ENCODE measurements at regions not wholly inside any gene's neighbourhood (a gene's known extent, or its start where the extent isn't known, plus 50 kb on each side); places are given as distances from the start of the nearest gene placed in this dataset.
A peak's percentile ranks its signal among the peaks of the same experiment; 100 is the strongest.

- TF ChIP-seq JUND (IDR thresholded peaks at IDR 0.05; ENCODE audit: low read depth): no peak
- DNase-seq (ENCODE audit: low read depth in 1 of 2, low spot score in 1 of 2): no peak
- in situ Hi-C loops (cut with HindIII; ENCODE audit: low pct_unique_long_range_greater_than_20kb, low sequenced_read_pairs): no loop called here
These were observed 144.7 kb downstream of the COX18 start for GRCh38 chr4:72924814-72925213.

- no peak for TF ChIP-seq JUND (IDR thresholded peaks at IDR 0.05; ENCODE audit: low read depth)
- DNase-seq (ENCODE audit: low read depth in 1 of 2, low spot score in 1 of 2): no peak
- in situ Hi-C loops (cut with HindIII; ENCODE audit: low pct_unique_long_range_greater_than_20kb, low sequenced_read_pairs): no loop called here
These were observed 149.6 kb downstream of the COX18 start for GRCh38 chr4:72919937-72920336.

GRCh38 chr4:72919464-72919863 is 150.1 kb downstream of the COX18 start:
- DNase-seq (ENCODE audit: low read depth in 1 of 2, low spot score in 1 of 2): no peak
- no peak for TF ChIP-seq JUND (IDR thresholded peaks at IDR 0.05; ENCODE audit: low read depth)
- in situ Hi-C loops (cut with HindIII; ENCODE audit: low pct_unique_long_range_greater_than_20kb, low sequenced_read_pairs): no loop called here

- in situ Hi-C loops (cut with HindIII; ENCODE audit: low pct_unique_long_range_greater_than_20kb, low sequenced_read_pairs): no loop called here
- no peak for TF ChIP-seq JUND (IDR thresholded peaks at IDR 0.05; ENCODE audit: low read depth)
- DNase-seq (ENCODE audit: low read depth in 1 of 2, low spot score in 1 of 2): no peak
These were observed 151.2 kb downstream of the COX18 start for GRCh38 chr4:72918362-72918761.

- DNase-seq (ENCODE audit: low read depth in 1 of 2, low spot score in 1 of 2): no peak
- no peak for TF ChIP-seq JUND (IDR thresholded peaks at IDR 0.05; ENCODE audit: low read depth)
- in situ Hi-C loops (cut with HindIII; ENCODE audit: low pct_unique_long_range_greater_than_20kb, low sequenced_read_pairs): no loop called here
These were observed 158.2 kb downstream of the COX18 start for GRCh38 chr4:72911316-72911715.

- no peak for TF ChIP-seq JUND (IDR thresholded peaks at IDR 0.05; ENCODE audit: low read depth)
- in situ Hi-C loops (cut with HindIII; ENCODE audit: low pct_unique_long_range_greater_than_20kb, low sequenced_read_pairs): no loop called here
- DNase-seq (ENCODE audit: low read depth in 1 of 2, low spot score in 1 of 2): peak in 1 of 2 experiments; percentile 37
These were observed 160.1 kb downstream of the COX18 start for GRCh38 chr4:72909461-72909860.

GRCh38 chr4:72902354-72902753 is 167.2 kb downstream of the COX18 start:
- in situ Hi-C loops (cut with HindIII; ENCODE audit: low pct_unique_long_range_greater_than_20kb, low sequenced_read_pairs): no loop called here
- no peak for TF ChIP-seq JUND (IDR thresholded peaks at IDR 0.05; ENCODE audit: low read depth)
- no peak for DNase-seq (ENCODE audit: low read depth in 1 of 2, low spot score in 1 of 2)

GRCh38 chr4:72901553-72901952 is 168.0 kb downstream of the COX18 start:
- in situ Hi-C loops (cut with HindIII; ENCODE audit: low pct_unique_long_range_greater_than_20kb, low sequenced_read_pairs): no loop called here
- no peak for DNase-seq (ENCODE audit: low read depth in 1 of 2, low spot score in 1 of 2)
- no peak for TF ChIP-seq JUND (IDR thresholded peaks at IDR 0.05; ENCODE audit: low read depth)

GRCh38 chr4:72900952-72901351 is 168.6 kb downstream of the COX18 start:
- TF ChIP-seq JUND (IDR thresholded peaks at IDR 0.05; ENCODE audit: low read depth): no peak
- no peak for DNase-seq (ENCODE audit: low read depth in 1 of 2, low spot score in 1 of 2)
- in situ Hi-C loops (cut with HindIII; ENCODE audit: low pct_unique_long_range_greater_than_20kb, low sequenced_read_pairs): no loop called here

GRCh38 chr4:72899621-72900020 is 169.9 kb downstream of the COX18 start:
- in situ Hi-C loops (cut with HindIII; ENCODE audit: low pct_unique_long_range_greater_than_20kb, low sequenced_read_pairs): no loop called here
- no peak for TF ChIP-seq JUND (IDR thresholded peaks at IDR 0.05; ENCODE audit: low read depth)
- DNase-seq (ENCODE audit: low read depth in 1 of 2, low spot score in 1 of 2): no peak

- in situ Hi-C loops (cut with HindIII; ENCODE audit: low pct_unique_long_range_greater_than_20kb, low sequenced_read_pairs): no loop called here
- no peak for DNase-seq (ENCODE audit: low read depth in 1 of 2, low spot score in 1 of 2)
- TF ChIP-seq JUND (IDR thresholded peaks at IDR 0.05; ENCODE audit: low read depth): no peak
These were observed 170.3 kb downstream of the COX18 start for GRCh38 chr4:72899214-72899613.

GRCh38 chr4:72896515-72896914 is 173.0 kb downstream of the COX18 start:
- no peak for TF ChIP-seq JUND (IDR thresholded peaks at IDR 0.05; ENCODE audit: low read depth)
- in situ Hi-C loops (cut with HindIII; ENCODE audit: low pct_unique_long_range_greater_than_20kb, low sequenced_read_pairs): no loop called here
- no peak for DNase-seq (ENCODE audit: low read depth in 1 of 2, low spot score in 1 of 2)

GRCh38 chr4:72895408-72895807 is 174.1 kb downstream of the COX18 start:
- no peak for TF ChIP-seq JUND (IDR thresholded peaks at IDR 0.05; ENCODE audit: low read depth)
- in situ Hi-C loops (cut with HindIII; ENCODE audit: low pct_unique_long_range_greater_than_20kb, low sequenced_read_pairs): no loop called here
- DNase-seq (ENCODE audit: low read depth in 1 of 2, low spot score in 1 of 2): no peak

- no peak for TF ChIP-seq JUND (IDR thresholded peaks at IDR 0.05; ENCODE audit: low read depth)
- no peak for DNase-seq (ENCODE audit: low read depth in 1 of 2, low spot score in 1 of 2)
- in situ Hi-C loops (cut with HindIII; ENCODE audit: low pct_unique_long_range_greater_than_20kb, low sequenced_read_pairs): no loop called here
These were observed 176.0 kb downstream of the COX18 start for GRCh38 chr4:72893354-72894066.
